DOHH2 (cell line): ENCODE measurements at regions not wholly inside any gene's neighbourhood (a gene's known extent, or its start where the extent isn't known, plus 50 kb on each side); places are given as distances from the start of the nearest gene placed in this dataset.

Source experiments
- H3F3A ChIP-seq: fragments of 200-600 bp; sonication (generic), shearing (Covaris generic); 2 replicates; pipeline ENCODE4 v1.6.0; 2016; ENCODE audit warnings: antibody characterized with exemption, mild to moderate bottlenecking; ENCODE audit not compliant: control insufficient read depth, insufficient read depth
- H3K27ac ChIP-seq: fragments of 200-600 bp; sonication (generic); 2 replicates; pipeline ENCODE4 v1.5.1; 2014; ENCODE audit warnings: low read depth, mild to moderate bottlenecking, low read length, moderate library complexity
- H3K27me3 ChIP-seq: fragments of 200-600 bp; sonication (generic); 2 replicates; pipeline ENCODE4 v1.6.1; 2014; ENCODE audit warnings: mild to moderate bottlenecking, low read length, mixed read lengths; ENCODE audit not compliant: control insufficient read depth
- H3K36me3 ChIP-seq: fragments of 200-600 bp; sonication (generic); 2 replicates; pipeline ENCODE4 v1.6.1; 2014; ENCODE audit warnings: mild to moderate bottlenecking, low read length, moderate library complexity, mixed read lengths; ENCODE audit not compliant: control insufficient read depth
- H3K4me1 ChIP-seq: fragments of 200-600 bp; sonication (generic); 2 replicates; pipeline ENCODE4 v1.6.1; 2014; ENCODE audit warnings: mild to moderate bottlenecking, low read length, mixed read lengths; ENCODE audit not compliant: control insufficient read depth
- H3K4me2 ChIP-seq: fragments of 200-600 bp; sonication (generic); 2 replicates; pipeline ENCODE4 v1.6.0; 2014; ENCODE audit warnings: mild to moderate bottlenecking, low read length, moderate library complexity
- H3K4me3 ChIP-seq: fragments of 200-600 bp; sonication (generic); 2 replicates; pipeline ENCODE4 v1.5.1; 2014; ENCODE audit warnings: mild to moderate bottlenecking, low read length, mixed read lengths
- H3K79me2 ChIP-seq: fragments of 200-600 bp; sonication (generic); 2 replicates; pipeline ENCODE4 v1.6.1; 2014; ENCODE audit warnings: mild to moderate bottlenecking, low read length, mixed read lengths; ENCODE audit not compliant: control insufficient read depth
- H3K9me2 ChIP-seq: fragments of 200-600 bp; sonication (generic); replicated peaks from 2 replicates; pipeline ENCODE4 v1.6.1; 2014; ENCODE audit warnings: mild to moderate bottlenecking, low read length, mixed read lengths; ENCODE audit not compliant: control insufficient read depth
- H3K9me3 ChIP-seq: fragments of 200-600 bp; sonication (generic); 2 replicates; pipeline ENCODE4 v1.6.1; 2014; ENCODE audit warnings: antibody characterized with exemption, low read length, mixed read lengths; ENCODE audit not compliant: control insufficient read depth, insufficient read depth
- H4K20me1 ChIP-seq: fragments of 200-600 bp; sonication (generic); 2 replicates; pipeline ENCODE4 v1.6.0; 2014; ENCODE audit warnings: low read depth, mild to moderate bottlenecking, antibody characterized with exemption, low read length, moderate library complexity; ENCODE audit not compliant: control insufficient read depth, insufficient read depth
- CTCF ChIP-seq: fragments of 200-600 bp; sonication (generic); IDR thresholded peaks from one replicate; pipeline ENCODE4 v1.5.1; 2014; ENCODE audit warnings: antibody characterized with exemption, mild to moderate bottlenecking, low read depth, low read length; ENCODE audit not compliant: poor library complexity, severe bottlenecking
- EZH2phosphoT487 ChIP-seq: fragments of 200-600 bp; sonication (generic); IDR thresholded peaks from 2 replicates; pipeline ENCODE4 v1.6.1; 2017; ENCODE audit warnings: borderline replicate concordance, mild to moderate bottlenecking, antibody characterized with exemption, low read length, moderate library complexity, mixed read lengths

- no peak for TF ChIP-seq CTCF
- no peak for TF ChIP-seq EZH2phosphoT487
- Histone ChIP-seq H3K36me3 (no peaks in the 10 kb centered on the region), H3K9me2 (no peaks in the 10 kb centered on the region), H3K27me3 (no peaks in the 10 kb centered on the region), H3K4me3 (no peak overlapping the region), H4K20me1 (no peaks in the 10 kb centered on the region), H3K79me2 (no peaks in the 10 kb centered on the region), H3F3A (no peaks in the 10 kb centered on the region), H3K4me1 (no peaks in the 10 kb centered on the region), H3K9me3 (no peaks in the 10 kb centered on the region), H3K27ac (no peak overlapping the region), H3K4me2 (no peak overlapping the region)
Observed at GRCh38 chr10:2228320-2228901, 491.1 kb upstream of the ADARB2 start.

GRCh38 chr10:2225609-2226008, 488.3 kb upstream of the ADARB2 start:
- Histone ChIP-seq H3K9me2 (no peaks in the 10 kb centered on the region), H3K36me3 (no peaks in the 10 kb centered on the region), H3K27ac (no peak overlapping the region), H3K9me3 (no peaks in the 10 kb centered on the region), H3K79me2 (no peaks in the 10 kb centered on the region), H3F3A (no peaks in the 10 kb centered on the region), H4K20me1 (no peaks in the 10 kb centered on the region), H3K4me1 (no peaks in the 10 kb centered on the region), H3K4me2 (no peak overlapping the region), H3K27me3 (no peaks in the 10 kb centered on the region), H3K4me3 (no peak overlapping the region)
- no peak for TF ChIP-seq EZH2phosphoT487
- TF ChIP-seq CTCF: no peak

- Histone ChIP-seq H3K9me2 (no peaks in the 10 kb centered on the region), H4K20me1 (no peaks in the 10 kb centered on the region), H3F3A (no peaks in the 10 kb centered on the region), H3K4me1 (no peaks in the 10 kb centered on the region), H3K9me3 (no peaks in the 10 kb centered on the region), H3K27ac (no peak overlapping the region), H3K36me3 (no peaks in the 10 kb centered on the region), H3K4me2 (no peak overlapping the region), H3K4me3 (no peak overlapping the region), H3K79me2 (no peaks in the 10 kb centered on the region), H3K27me3 (no peaks in the 10 kb centered on the region)
- TF ChIP-seq CTCF: no peak
- TF ChIP-seq EZH2phosphoT487: no peak
Observed at GRCh38 chr10:2223548-2224320, 486.4 kb upstream of the ADARB2 start.
